ENCODE measurements at regions not wholly inside any gene's neighbourhood (a gene's known extent, or its start where the extent isn't known, plus 50 kb on each side); places are given as distances from the start of the nearest gene placed in this dataset.

DNA sequence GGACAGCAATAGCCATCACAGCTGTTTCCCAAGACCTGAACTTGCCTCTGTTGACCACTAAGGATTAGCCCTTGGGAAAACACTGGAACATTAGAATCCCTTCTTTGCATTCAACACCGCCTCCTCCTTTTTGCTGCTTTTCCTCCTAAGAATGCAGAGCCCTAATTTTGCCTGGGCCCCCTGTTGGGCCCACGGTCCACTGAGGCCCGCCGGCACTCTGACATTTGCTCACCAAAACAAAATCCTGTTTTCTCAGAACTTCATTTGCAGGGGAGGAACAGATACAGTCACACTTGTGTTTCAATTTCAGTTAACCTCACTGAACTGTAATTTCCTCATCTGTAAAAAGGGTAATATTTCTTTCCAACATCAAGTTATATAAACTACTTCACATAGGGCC is 116.0 kb upstream of the JARID2 start:
- ATAC-seq (no peak), DNase-seq (no peak)
- TF ChIP-seq, protein P1, sequence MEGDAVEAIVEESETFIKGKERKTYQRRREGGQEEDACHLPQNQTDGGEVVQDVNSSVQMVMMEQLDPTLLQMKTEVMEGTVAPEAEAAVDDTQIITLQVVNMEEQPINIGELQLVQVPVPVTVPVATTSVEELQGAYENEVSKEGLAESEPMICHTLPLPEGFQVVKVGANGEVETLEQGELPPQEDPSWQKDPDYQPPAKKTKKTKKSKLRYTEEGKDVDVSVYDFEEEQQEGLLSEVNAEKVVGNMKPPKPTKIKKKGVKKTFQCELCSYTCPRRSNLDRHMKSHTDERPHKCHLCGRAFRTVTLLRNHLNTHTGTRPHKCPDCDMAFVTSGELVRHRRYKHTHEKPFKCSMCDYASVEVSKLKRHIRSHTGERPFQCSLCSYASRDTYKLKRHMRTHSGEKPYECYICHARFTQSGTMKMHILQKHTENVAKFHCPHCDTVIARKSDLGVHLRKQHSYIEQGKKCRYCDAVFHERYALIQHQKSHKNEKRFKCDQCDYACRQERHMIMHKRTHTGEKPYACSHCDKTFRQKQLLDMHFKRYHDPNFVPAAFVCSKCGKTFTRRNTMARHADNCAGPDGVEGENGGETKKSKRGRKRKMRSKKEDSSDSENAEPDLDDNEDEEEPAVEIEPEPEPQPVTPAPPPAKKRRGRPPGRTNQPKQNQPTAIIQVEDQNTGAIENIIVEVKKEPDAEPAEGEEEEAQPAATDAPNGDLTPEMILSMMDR (IDR thresholded peaks at IDR 0.05) = no peak
- H3K4me1 ChIP-seq = peaks cover 0 to 26% (median 0%) of the 10 kb centered on the region in 9 donors
- no peaks in the 10 kb centered on the region for H3K9me3 ChIP-seq
- H3K36me3 ChIP-seq = no peaks in the 10 kb centered on the region
- peak overlapping the region in 1 of 10 donors; percentile 29 for H3K27ac ChIP-seq
- intact Hi-C loops (cut with DNase I) = no loop called here
- 71 to 74% methylated on average over 4 of the region's 4 CpGs for WGBS, 2 donors
- H3K4me3 ChIP-seq = no peak overlapping the region
- no peaks in the 10 kb centered on the region for H3K27me3 ChIP-seq

DNA sequence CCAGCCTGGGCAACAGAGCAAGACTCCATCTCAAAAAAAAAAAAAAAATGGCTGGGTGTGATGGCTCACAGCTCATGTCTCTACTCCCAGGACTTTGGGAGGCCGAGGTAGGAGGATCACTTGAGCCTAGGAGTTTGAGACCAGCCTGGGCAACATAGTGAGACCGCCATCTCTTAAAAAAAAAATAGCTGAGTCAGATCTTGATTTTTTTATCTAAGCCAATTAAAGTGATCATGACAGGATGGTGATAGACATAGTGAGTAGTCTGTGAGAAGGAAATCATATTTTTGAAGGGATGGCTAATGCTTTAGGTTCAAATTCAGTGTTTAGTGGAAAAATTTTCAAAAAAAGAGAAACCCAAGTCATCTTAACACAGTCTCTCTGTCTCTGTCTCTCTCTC is 114.6 kb upstream of the JARID2 start:
- no peaks in the 10 kb centered on the region for H3K36me3 ChIP-seq
- WGBS, 2 donors = 95 to 98% methylated on average over 2 of the region's 2 CpGs
- TF ChIP-seq, protein P1 (IDR thresholded peaks at IDR 0.05) = no peak
- H3K4me3 ChIP-seq = no peak overlapping the region
- intact Hi-C loops (cut with DNase I) = no loop called here
- DNase-seq = no peak
- H3K27ac ChIP-seq = no peak overlapping the region
- H3K4me1 ChIP-seq = peaks cover 0 to 26% (median 0%) of the 10 kb centered on the region in 9 donors
- ATAC-seq = no peak
- H3K27me3 ChIP-seq = no peaks in the 10 kb centered on the region
- H3K9me3 ChIP-seq = no peaks in the 10 kb centered on the region

DNA sequence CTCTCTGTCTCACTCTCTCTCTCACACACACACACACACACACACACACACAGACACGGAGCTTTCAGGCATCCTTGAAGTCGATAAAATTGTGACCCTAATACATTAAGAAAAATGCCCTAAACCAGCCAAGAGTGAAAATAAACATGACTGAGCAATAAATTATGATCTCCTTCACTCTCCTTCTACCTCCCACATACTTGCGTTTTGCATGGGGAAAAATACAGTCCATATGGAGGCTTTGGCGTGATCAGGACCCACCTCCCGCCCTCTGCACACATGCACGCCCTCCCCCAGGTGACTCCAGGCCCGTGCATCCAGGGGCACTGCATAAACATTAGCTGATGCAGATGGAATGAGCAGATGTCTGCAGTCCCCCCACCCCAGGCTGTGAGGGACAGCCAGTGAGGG is 114.2 kb upstream of the JARID2 start:
- DNase-seq (no peak), ATAC-seq (no peak)
- Histone ChIP-seq H3K36me3 (no peaks in the 10 kb centered on the region), H3K27me3 (no peaks in the 10 kb centered on the region), H3K27ac (no peak overlapping the region), H3K4me3 (no peak overlapping the region), H3K9me3 (no peaks in the 10 kb centered on the region), H3K4me1 (peaks cover 0 to 26% (median 0%) of the 10 kb centered on the region in 9 donors)
- 83 to 87% methylated on average over 7 of the region's 7 CpGs for WGBS, 2 donors
- intact Hi-C loops (cut with DNase I) = no loop called here
- TF ChIP-seq, protein P1 (IDR thresholded peaks at IDR 0.05) = no peak

DNA sequence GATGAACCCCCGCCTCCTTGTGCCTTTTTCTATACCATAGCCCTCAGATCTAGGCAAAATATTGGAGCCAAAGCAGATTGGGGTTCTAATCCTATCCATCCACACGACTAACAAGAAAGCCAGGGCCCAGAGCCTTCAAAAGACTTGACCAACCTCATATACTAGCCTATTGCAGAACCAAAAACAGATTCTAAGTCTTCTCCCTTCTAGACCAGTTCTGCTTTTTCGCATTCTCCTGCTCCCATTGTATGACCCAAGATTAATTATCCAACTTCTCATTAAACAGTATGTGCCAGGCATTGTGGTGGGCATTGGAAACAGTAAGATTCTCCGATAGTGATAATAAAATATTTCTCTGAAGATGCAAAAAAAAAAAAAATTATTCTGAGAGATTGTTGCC is 113.7 kb upstream of the JARID2 start:
- DNase-seq = no peak
- no peaks in the 10 kb centered on the region for H3K36me3 ChIP-seq
- H3K27me3 ChIP-seq = no peaks in the 10 kb centered on the region
- H3K4me1 ChIP-seq = peaks cover 0 to 26% (median 0%) of the 10 kb centered on the region in 9 donors
- no peaks in the 10 kb centered on the region for H3K9me3 ChIP-seq
- TF ChIP-seq, protein P1 (IDR thresholded peaks at IDR 0.05) = no peak
- H3K27ac ChIP-seq = no peak overlapping the region
- 96 to 97% methylated on average over 4 of the region's 4 CpGs for WGBS, 2 donors
- no peak for ATAC-seq
- intact Hi-C loops (cut with DNase I) = no loop called here
- no peak overlapping the region for H3K4me3 ChIP-seq
